ENCODE measurements at regions not wholly inside any gene's neighbourhood (a gene's known extent, or its start where the extent isn't known, plus 50 kb on each side); places are given as distances from the start of the nearest gene placed in this dataset.
A peak's percentile ranks its signal among the peaks of the same experiment; 100 is the strongest.

DNA sequence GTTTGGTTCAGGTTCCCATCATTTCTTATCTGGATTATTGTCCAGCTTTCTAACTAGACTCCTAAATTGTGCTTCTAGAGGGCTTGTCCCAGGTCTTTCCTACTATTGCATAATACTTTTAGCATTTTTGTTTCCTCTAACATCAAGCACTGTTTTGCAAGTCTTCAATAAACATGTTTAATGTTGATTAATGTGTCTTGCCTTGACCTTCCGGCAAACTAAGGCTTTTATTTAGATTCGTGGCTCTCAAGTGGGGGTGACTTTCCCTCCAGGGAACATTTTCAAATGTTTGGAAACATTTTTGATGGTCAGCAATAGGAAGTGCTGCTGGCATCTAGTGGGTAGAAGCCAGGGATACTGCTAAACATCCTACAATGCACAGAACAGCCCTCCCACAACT is 90.7 kb downstream of the RPE65 start:
- WGBS: 52% methylated on average over 2 of the region's 2 CpGs
- no peak for ATAC-seq
- Histone ChIP-seq H3K27ac (ENCODE audit: low read length) (no peak overlapping the region), H3K4me1 (ENCODE audit: control insufficient read depth, insufficient read depth, low read length) (no peaks in the 10 kb centered on the region), H3K27me3 (ENCODE audit: control insufficient read depth, insufficient read depth) (no peaks in the 10 kb centered on the region), H3K9me3 (ENCODE audit: control insufficient read depth, low read length) (no peaks in the 10 kb centered on the region), H3K4me3 (ENCODE audit: low read length) (no peak overlapping the region)
- intact Hi-C loops (cut with DNase I): no loop called here
- no peak for DNase-seq

DNA sequence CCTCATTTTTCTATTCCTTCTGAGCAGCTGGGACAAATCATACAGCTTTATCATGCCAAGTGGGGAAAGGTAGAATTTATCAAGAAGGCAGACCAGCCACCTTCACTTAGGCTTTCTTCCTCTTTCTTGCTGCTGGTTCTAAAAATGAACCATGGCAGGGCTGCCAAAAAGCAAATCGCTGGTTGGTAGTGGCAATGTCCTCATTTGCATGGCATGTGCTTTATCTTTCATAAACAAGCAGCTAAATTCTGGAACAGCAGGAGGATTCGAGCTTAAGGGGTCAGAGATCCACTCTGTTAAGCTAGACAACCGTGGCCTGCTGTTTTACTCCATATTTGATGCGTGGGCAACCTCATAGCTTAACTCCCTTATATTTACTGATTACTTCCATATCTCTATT is 91.3 kb downstream of the RPE65 start:
- H3K4me1 ChIP-seq (ENCODE audit: control insufficient read depth, insufficient read depth, low read length): no peaks in the 10 kb centered on the region
- H3K27ac ChIP-seq (ENCODE audit: low read length): no peak overlapping the region
- intact Hi-C loops (cut with DNase I): no loop called here
- no peak for ATAC-seq
- DNase-seq: no peak
- no peaks in the 10 kb centered on the region for H3K27me3 ChIP-seq (ENCODE audit: control insufficient read depth, insufficient read depth)
- no peak overlapping the region for H3K4me3 ChIP-seq (ENCODE audit: low read length)
- WGBS: 19% methylated on average over 4 of the region's 4 CpGs
- no peaks in the 10 kb centered on the region for H3K9me3 ChIP-seq (ENCODE audit: control insufficient read depth, low read length)

- no peaks in the 10 kb centered on the region for H3K27me3 ChIP-seq (ENCODE audit: control insufficient read depth, insufficient read depth)
- no peaks in the 10 kb centered on the region for H3K4me1 ChIP-seq (ENCODE audit: control insufficient read depth, insufficient read depth, low read length)
- 83% methylated on average over 3 of the region's 3 CpGs for WGBS
- no peaks in the 10 kb centered on the region for H3K9me3 ChIP-seq (ENCODE audit: control insufficient read depth, low read length)
- DNase-seq (no peak), ATAC-seq (no peak)
- H3K4me3 ChIP-seq (ENCODE audit: low read length): no peak overlapping the region
- no peak overlapping the region for H3K27ac ChIP-seq (ENCODE audit: low read length)
- intact Hi-C loops (cut with DNase I): no loop called here
Measured at GRCh38 chr1:68355614-68356013, 94.1 kb downstream of the RPE65 start.

DNA sequence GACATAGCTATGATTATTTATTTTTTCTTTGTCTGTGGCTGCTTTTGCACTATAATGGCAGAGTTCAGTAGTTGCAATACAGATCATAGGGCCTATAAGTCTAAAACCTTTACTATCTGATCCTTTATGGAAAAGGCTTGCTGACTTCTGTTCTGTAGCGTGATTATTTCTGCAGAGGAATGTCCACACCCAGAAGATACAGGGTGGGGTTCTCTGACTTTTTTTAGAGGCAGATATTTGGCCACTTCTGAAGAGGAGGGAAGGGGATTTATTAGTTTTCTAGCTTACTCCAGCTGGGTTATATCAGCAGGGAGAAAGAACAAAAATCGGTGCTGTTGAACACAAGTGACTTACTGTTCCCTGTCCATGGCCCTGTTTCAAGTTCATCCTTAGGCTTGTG is 97.6 kb downstream of the RPE65 start:
- Histone ChIP-seq H3K27me3 (ENCODE audit: control insufficient read depth, insufficient read depth) (no peaks in the 10 kb centered on the region), H3K4me3 (ENCODE audit: low read length) (no peak overlapping the region), H3K9me3 (ENCODE audit: control insufficient read depth, low read length) (no peaks in the 10 kb centered on the region), H3K4me1 (ENCODE audit: control insufficient read depth, insufficient read depth, low read length) (no peaks in the 10 kb centered on the region), H3K27ac (ENCODE audit: low read length) (no peak overlapping the region)
- intact Hi-C loops (cut with DNase I): no loop called here
- no peak for DNase-seq
- WGBS: 43% methylated on average over 2 of the region's 2 CpGs
- ATAC-seq: no peak

- 87% methylated on average over 2 of the region's 2 CpGs for WGBS
- Histone ChIP-seq H3K9me3 (ENCODE audit: control insufficient read depth, low read length) (no peaks in the 10 kb centered on the region), H3K4me1 (ENCODE audit: control insufficient read depth, insufficient read depth, low read length) (no peaks in the 10 kb centered on the region), H3K4me3 (ENCODE audit: low read length) (no peak overlapping the region), H3K27ac (ENCODE audit: low read length) (no peak overlapping the region), H3K27me3 (ENCODE audit: control insufficient read depth, insufficient read depth) (no peaks in the 10 kb centered on the region)
- ATAC-seq (no peak), DNase-seq (peak; percentile 22 to 51 (median 51))
- intact Hi-C loops (cut with DNase I): loop anchor here in 2 of 4 donors (2.0 to 10.0 kb wide), 2 partner anchors 231 to 493 kb away; no protein-coding TSS in a partner anchor
Measured at GRCh38 chr1:68347415-68347814, 102.3 kb downstream of the RPE65 start.

GRCh38 chr1:68346188-68346808 is 103.5 kb downstream of the RPE65 start:
- Histone ChIP-seq H3K4me1 (ENCODE audit: control insufficient read depth, insufficient read depth, low read length) (no peaks in the 10 kb centered on the region), H3K9me3 (ENCODE audit: control insufficient read depth, low read length) (no peaks in the 10 kb centered on the region), H3K27me3 (ENCODE audit: control insufficient read depth, insufficient read depth) (no peaks in the 10 kb centered on the region), H3K4me3 (ENCODE audit: low read length) (no peak overlapping the region), H3K27ac (ENCODE audit: low read length) (no peak overlapping the region)
- ATAC-seq (no peak), DNase-seq (no peak)
- WGBS: 34% methylated on average over 3 of the region's 3 CpGs
- intact Hi-C loops (cut with DNase I): loop anchor here in 2 of 4 donors (2.0 to 10.0 kb wide), 2 partner anchors 229 to 491 kb away; no protein-coding TSS in a partner anchor

GRCh38 chr1:68344208-68344607 is 105.5 kb downstream of the RPE65 start:
- Histone ChIP-seq H3K27ac (ENCODE audit: low read length) (no peak overlapping the region), H3K4me1 (ENCODE audit: control insufficient read depth, insufficient read depth, low read length) (no peaks in the 10 kb centered on the region), H3K4me3 (ENCODE audit: low read length) (no peak overlapping the region), H3K27me3 (ENCODE audit: control insufficient read depth, insufficient read depth) (no peaks in the 10 kb centered on the region), H3K9me3 (ENCODE audit: control insufficient read depth, low read length) (no peaks in the 10 kb centered on the region)
- ATAC-seq (no peak), DNase-seq (no peak)
- intact Hi-C loops (cut with DNase I): loop anchor here (5.0 to 10.0 kb wide), 2 partner anchors 227 to 489 kb away; no protein-coding TSS in a partner anchor
- 65% methylated on average over 4 of the region's 4 CpGs for WGBS

DNA sequence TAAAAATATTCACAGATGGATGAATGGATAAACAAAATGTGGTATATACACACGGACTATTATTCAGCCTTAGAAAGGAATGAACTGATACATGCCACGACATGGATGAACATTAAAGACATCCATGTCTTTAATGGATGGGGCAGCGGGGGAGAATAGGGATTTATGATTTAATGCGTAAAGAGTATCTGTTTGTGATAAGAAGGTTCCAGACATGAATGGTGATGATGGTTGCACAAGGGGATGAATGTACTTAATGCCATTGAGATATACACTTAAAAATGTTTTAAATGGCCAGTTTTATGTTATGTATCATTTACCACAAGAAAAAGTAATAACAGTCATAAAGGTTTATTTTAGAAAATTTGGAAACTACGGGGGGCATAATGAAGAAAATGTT is 108.6 kb upstream of the WLS start:
- H3K4me3 ChIP-seq (ENCODE audit: low read length): no peak overlapping the region
- no peaks in the 10 kb centered on the region for H3K4me1 ChIP-seq (ENCODE audit: control insufficient read depth, insufficient read depth, low read length)
- no peak for ATAC-seq
- H3K9me3 ChIP-seq (ENCODE audit: control insufficient read depth, low read length): no peaks in the 10 kb centered on the region
- DNase-seq: no peak
- WGBS: 85% methylated on average over 5 of the region's 5 CpGs
- no peak overlapping the region for H3K27ac ChIP-seq (ENCODE audit: low read length)
- intact Hi-C loops (cut with DNase I): loop anchor here (2.0 to 10.0 kb wide), 3 partner anchors 224 to 486 kb away; no protein-coding TSS in a partner anchor
- no peaks in the 10 kb centered on the region for H3K27me3 ChIP-seq (ENCODE audit: control insufficient read depth, insufficient read depth)

DNA sequence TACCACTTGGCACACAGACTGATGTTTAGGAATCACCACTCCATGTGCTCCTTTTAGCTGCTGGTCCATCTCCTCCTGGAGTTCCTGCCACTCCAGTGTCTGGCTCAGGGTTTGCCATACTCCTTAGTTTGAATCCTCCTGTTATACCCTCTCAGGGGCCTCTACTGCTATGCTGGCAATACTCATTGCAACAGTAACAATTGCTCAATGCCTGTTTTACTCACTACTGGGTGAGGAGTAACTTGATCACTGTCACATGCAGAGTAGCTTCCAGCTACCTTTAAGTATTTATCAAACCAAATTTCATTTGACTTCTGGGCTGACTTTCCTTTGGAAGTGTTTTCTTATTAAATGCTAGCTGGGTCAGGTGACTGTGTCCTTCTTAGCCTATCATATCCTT is 107.2 kb upstream of the WLS start:
- intact Hi-C loops (cut with DNase I): no loop called here
- Histone ChIP-seq H3K27ac (ENCODE audit: low read length) (no peak overlapping the region), H3K4me3 (ENCODE audit: low read length) (no peak overlapping the region), H3K9me3 (ENCODE audit: control insufficient read depth, low read length) (no peaks in the 10 kb centered on the region), H3K27me3 (ENCODE audit: control insufficient read depth, insufficient read depth) (no peaks in the 10 kb centered on the region), H3K4me1 (ENCODE audit: control insufficient read depth, insufficient read depth, low read length) (no peaks in the 10 kb centered on the region)
- no peak for DNase-seq
- ATAC-seq: no peak

DNA sequence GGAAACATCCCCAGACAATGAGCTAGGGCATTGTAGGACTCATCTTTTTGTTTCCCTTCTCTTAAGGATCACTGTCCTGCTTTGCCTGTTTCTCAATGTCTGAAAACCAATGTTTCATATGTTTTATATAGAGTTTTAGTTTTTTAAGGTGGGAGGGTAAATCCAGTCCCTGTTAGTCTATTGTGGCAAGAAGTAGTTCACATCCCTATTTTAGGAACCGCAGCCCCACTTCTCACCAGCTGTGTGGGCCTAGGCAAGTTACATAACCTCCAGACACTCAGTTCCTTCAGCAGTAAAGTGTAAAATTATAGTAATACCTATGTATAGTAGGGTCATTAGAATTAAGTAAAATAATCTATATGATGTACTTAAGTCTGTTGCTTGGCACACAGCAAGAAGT is 105.8 kb upstream of the WLS start:
- DNase-seq (no peak), ATAC-seq (no peak)
- Histone ChIP-seq H3K27me3 (ENCODE audit: control insufficient read depth, insufficient read depth) (no peaks in the 10 kb centered on the region), H3K4me3 (ENCODE audit: low read length) (no peak overlapping the region), H3K4me1 (ENCODE audit: control insufficient read depth, insufficient read depth, low read length) (no peaks in the 10 kb centered on the region), H3K9me3 (ENCODE audit: control insufficient read depth, low read length) (no peaks in the 10 kb centered on the region), H3K27ac (ENCODE audit: low read length) (no peak overlapping the region)
- WGBS: 88% methylated on average over 1 of the region's 1 CpG
- intact Hi-C loops (cut with DNase I): no loop called here

- WGBS: 84% methylated on average over 4 of the region's 4 CpGs
- intact Hi-C loops (cut with DNase I): no loop called here
- no peak overlapping the region for H3K4me3 ChIP-seq (ENCODE audit: low read length)
- no peaks in the 10 kb centered on the region for H3K27me3 ChIP-seq (ENCODE audit: control insufficient read depth, insufficient read depth)
- no peaks in the 10 kb centered on the region for H3K4me1 ChIP-seq (ENCODE audit: control insufficient read depth, insufficient read depth, low read length)
- no peak for ATAC-seq
- DNase-seq: no peak
- H3K9me3 ChIP-seq (ENCODE audit: control insufficient read depth, low read length): no peaks in the 10 kb centered on the region
- no peak overlapping the region for H3K27ac ChIP-seq (ENCODE audit: low read length)
Measured at GRCh38 chr1:68332041-68332440, 99.7 kb upstream of the WLS start.

Measured in right cardiac atrium (tissue), 5 donors.